Activated naive CD4-positive, alpha-beta T cell treated with anti-CD3 and anti-CD28 coated beads, Interleukin-2, amount 50 U/mL, for 72 hours (primary cell): ENCODE measurements at regions not wholly inside any gene's neighbourhood (a gene's known extent, or its start where the extent isn't known, plus 50 kb on each side); places are given as distances from the start of the nearest gene placed in this dataset.

ENCODE experiments used
- ATAC-seq, 2 donors: fragments of 150-1000 bp; cut with Tn5 transposase; 2 replicates each; pipeline ENCODE4 v1.10.0; 2021; ENCODE audit warnings: mild to moderate bottlenecking in 2 of 2, moderate library complexity in 2 of 2
- DNase-seq, 2 donors: peaks; one replicate each; pipeline ENCODE4 v3.0.0; 2021 to 2022; ENCODE audit warnings: low spot score in 2 of 2
- H3K27ac Mint-ChIP-seq, 2 donors: one replicate each; pipeline ENCODE4 v1.8.0; 2022; ENCODE audit warnings: mild to moderate bottlenecking in 2 of 2, mixed read lengths in 2 of 2
- H3K36me3 Mint-ChIP-seq, 2 donors: one replicate each; pipeline ENCODE4 v1.8.0; 2022; ENCODE audit warnings: mixed read lengths in 2 of 2
- H3K9me3 Mint-ChIP-seq, 2 donors: one replicate each; pipeline ENCODE4 v1.8.0; 2022; ENCODE audit warnings: mixed read lengths in 2 of 2

- peaks cover 0 to 5% of the 10 kb centered on the region in 2 donors for H3K9me3 Mint-ChIP-seq
- ATAC-seq (no peak), DNase-seq (no peak)
- H3K27ac Mint-ChIP-seq, result no peak overlapping the region
- no peaks in the 10 kb centered on the region for H3K36me3 Mint-ChIP-seq
These were observed 231.6 kb downstream of the TEX36 start for GRCh38 chr10:125451319-125451718.

- ATAC-seq (no peak), DNase-seq (no peak)
- H3K36me3 Mint-ChIP-seq, result no peaks in the 10 kb centered on the region
- H3K9me3 Mint-ChIP-seq, result peaks cover 0 to 5% of the 10 kb centered on the region in 2 donors
- H3K27ac Mint-ChIP-seq, result no peak overlapping the region
These were observed 232.7 kb downstream of the TEX36 start for GRCh38 chr10:125450218-125450617.

- ATAC-seq, result no peak
- H3K9me3 Mint-ChIP-seq, result peaks cover 0 to 5% of the 10 kb centered on the region in 2 donors
- H3K36me3 Mint-ChIP-seq, result no peaks in the 10 kb centered on the region
- DNase-seq, result no peak
- H3K27ac Mint-ChIP-seq, result no peak overlapping the region
These were observed 233.4 kb downstream of the TEX36 start for GRCh38 chr10:125449571-125449970.

GRCh38 chr10:125448596-125448995, 234.4 kb downstream of the TEX36 start:
- peaks cover 0 to 5% of the 10 kb centered on the region in 2 donors for H3K9me3 Mint-ChIP-seq
- DNase-seq (peak in 1 of 2 donors; percentile 12), ATAC-seq (no peak)
- no peaks in the 10 kb centered on the region for H3K36me3 Mint-ChIP-seq
- no peak overlapping the region for H3K27ac Mint-ChIP-seq

DNA sequence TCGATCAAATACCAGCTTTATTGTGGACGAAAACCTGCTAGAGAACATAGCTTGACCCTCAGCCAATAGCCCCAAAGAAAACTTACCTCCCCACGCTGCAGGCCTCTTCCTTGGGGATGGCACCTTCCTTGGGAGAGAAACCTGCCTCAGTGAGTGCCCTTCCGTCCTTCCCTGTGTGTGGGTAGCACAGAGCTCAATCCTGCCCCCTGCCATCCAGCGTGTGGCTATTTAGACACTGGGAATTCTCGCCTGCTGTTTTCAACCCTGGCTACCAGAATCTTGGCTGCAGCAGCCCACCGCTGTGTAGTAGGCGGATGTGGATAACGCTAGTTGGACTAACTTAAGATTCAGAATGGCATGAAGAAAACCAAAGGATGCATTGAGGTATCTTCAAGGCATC, 238.2 kb downstream of the TEX36 start:
- Mint-ChIP-seq H3K27ac (no peak overlapping the region), H3K9me3 (no peaks in the 10 kb centered on the region), H3K36me3 (no peaks in the 10 kb centered on the region)
- DNase-seq (no peak), ATAC-seq (no peak)

- ATAC-seq (no peak), DNase-seq (no peak)
- Mint-ChIP-seq H3K27ac (no peak overlapping the region), H3K9me3 (no peaks in the 10 kb centered on the region), H3K36me3 (no peaks in the 10 kb centered on the region)
These were observed 240.0 kb downstream of the TEX36 start for GRCh38 chr10:125442856-125443540.

DNA sequence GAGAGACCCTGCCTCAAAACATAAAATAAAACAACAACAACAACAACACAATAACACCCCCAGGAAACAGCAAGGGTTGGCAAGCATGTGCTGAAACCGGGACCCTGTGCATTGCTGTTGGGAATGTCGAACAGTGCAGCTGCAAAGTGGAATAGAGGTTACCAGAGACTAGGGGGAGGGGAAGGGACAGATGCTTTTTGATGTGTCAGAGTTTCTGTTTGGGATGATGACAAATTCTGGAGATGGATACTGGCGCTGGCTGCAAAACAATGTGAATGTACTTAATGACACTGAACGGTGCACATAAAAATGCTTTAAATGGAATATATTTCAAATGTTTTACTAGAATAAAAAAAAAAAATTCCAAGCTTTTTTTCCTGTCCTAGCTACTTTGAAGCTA, 241.8 kb downstream of the TEX36 start:
- Mint-ChIP-seq H3K27ac (no peak overlapping the region), H3K9me3 (peaks cover under 1 to 4% of the 10 kb centered on the region in 2 donors), H3K36me3 (no peaks in the 10 kb centered on the region)
- DNase-seq, result no peak
- ATAC-seq, result no peak

DNA sequence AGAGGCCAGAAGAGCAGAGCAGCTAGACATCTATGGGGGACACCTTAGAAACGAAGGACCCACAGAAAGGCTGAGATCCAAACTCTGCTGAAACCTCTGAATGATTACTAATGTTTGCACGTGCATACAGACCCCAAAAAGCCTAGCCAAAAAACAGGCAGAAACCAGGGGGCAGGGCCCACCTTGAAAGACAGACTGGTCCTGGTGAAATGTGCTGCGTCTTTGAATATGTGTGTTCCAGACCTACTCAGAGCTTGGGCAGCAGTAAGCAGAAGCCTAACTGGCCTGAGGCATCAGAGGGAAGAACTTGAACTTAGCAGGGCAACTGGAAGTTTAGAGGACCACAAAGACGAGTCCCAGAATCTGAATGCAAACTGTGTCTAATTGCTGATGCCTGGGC, 251.8 kb downstream of the TEX36 start:
- H3K36me3 Mint-ChIP-seq, result no peaks in the 10 kb centered on the region
- H3K27ac Mint-ChIP-seq, result no peak overlapping the region
- peaks cover 4 to 11% of the 10 kb centered on the region in 2 donors for H3K9me3 Mint-ChIP-seq
- DNase-seq (no peak), ATAC-seq (no peak)

GRCh38 chr10:125428054-125428453, 254.9 kb downstream of the TEX36 start:
- no peak for ATAC-seq
- H3K36me3 Mint-ChIP-seq, result no peaks in the 10 kb centered on the region
- DNase-seq, result no peak
- H3K27ac Mint-ChIP-seq, result no peak overlapping the region
- peaks cover 0 to 6% of the 10 kb centered on the region in 2 donors for H3K9me3 Mint-ChIP-seq

DNA sequence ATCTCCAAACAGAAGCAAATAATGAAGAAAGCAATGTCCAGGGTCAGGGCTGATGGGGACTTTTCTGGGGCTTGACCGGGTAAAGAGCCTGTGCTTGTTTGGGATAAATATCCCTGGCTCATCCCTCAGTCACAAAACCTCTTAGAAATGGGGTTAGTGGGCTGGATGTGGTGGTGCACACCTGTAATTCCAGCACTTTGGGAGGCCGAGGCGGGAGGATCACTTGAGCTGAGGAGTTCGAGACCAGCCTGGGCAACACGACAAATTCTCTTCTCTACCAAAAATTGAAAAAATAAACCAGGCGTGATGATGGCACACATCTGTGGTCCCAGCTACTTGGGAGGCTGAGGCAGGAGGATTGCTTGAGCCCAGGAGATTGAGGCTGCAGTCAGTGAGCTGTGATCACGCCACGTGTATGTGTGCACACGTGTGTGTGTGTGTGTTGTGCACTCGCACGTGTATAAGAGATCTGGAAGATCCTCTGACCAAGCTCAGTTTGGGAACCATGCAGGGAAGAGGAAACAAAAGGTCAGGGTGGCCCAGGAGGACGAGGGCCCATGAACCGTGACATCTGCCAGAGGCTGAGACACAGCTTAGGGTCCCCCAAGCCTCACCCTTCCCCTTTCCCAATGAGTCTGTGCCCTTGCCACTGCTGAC, 258.6 kb downstream of the TEX36 start:
- ATAC-seq, result no peak
- Mint-ChIP-seq H3K9me3 (peaks cover 0 to 6% of the 10 kb centered on the region in 2 donors), H3K36me3 (no peaks in the 10 kb centered on the region), H3K27ac (no peak overlapping the region)
- no peak for DNase-seq

DNA sequence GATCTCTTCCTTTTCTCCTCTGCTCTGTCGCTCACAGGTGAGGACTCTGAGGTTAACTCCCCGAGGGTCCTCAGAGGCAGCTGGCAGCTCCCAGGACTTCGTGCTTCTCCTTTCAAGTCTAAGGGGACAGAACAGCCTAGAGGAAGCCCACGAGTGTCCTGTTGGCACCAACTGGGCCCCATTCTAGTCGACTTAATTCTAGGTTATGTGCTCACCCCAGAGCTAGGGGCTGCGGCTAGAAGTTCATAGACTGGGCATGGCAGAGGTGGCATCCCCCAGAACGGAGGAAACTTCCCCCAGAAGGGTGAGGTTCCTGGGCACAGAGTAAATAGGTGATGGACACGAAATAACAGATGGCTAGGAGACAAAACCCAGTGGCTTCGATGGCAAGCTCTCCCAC, 259.4 kb downstream of the TEX36 start:
- Mint-ChIP-seq H3K36me3 (no peaks in the 10 kb centered on the region), H3K27ac (no peak overlapping the region), H3K9me3 (peaks cover 0 to 6% of the 10 kb centered on the region in 2 donors)
- no peak for DNase-seq
- ATAC-seq, result no peak

GRCh38 chr10:125419831-125420230, 259.5 kb upstream of the CTBP2 start:
- no peaks in the 10 kb centered on the region for H3K36me3 Mint-ChIP-seq
- peaks cover 0 to 6% of the 10 kb centered on the region in 2 donors for H3K9me3 Mint-ChIP-seq
- ATAC-seq (no peak), DNase-seq (no peak)
- H3K27ac Mint-ChIP-seq, result no peak overlapping the region

DNA sequence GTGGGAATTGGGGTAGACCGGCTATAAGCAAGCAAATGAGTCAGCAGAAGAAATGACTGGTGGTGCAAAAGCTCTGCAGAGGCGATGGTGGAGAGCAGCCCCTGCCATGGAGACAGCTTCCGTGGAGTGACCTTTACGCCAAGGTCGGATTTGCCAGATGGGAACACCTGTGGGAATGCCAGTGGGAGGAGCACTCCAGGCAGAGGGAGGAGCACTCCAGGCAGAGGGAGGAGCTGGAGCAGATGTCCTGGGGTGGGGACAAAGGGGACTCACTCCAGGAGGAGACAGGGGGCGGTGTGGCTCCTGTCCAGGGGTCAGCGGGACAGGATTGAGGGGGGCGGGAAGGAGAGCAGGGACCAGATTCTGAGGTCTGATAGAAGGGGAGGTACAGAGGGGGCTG, 258.8 kb upstream of the CTBP2 start:
- DNase-seq (no peak), ATAC-seq (no peak)
- Mint-ChIP-seq H3K9me3 (peaks cover 0 to 6% of the 10 kb centered on the region in 2 donors), H3K36me3 (no peaks in the 10 kb centered on the region), H3K27ac (no peak overlapping the region)

GRCh38 chr10:125417605-125418004, 257.2 kb upstream of the CTBP2 start:
- H3K9me3 Mint-ChIP-seq, result peaks cover 0 to 6% of the 10 kb centered on the region in 2 donors
- no peaks in the 10 kb centered on the region for H3K36me3 Mint-ChIP-seq
- H3K27ac Mint-ChIP-seq, result no peak overlapping the region
- DNase-seq (no peak), ATAC-seq (no peak)

DNA sequence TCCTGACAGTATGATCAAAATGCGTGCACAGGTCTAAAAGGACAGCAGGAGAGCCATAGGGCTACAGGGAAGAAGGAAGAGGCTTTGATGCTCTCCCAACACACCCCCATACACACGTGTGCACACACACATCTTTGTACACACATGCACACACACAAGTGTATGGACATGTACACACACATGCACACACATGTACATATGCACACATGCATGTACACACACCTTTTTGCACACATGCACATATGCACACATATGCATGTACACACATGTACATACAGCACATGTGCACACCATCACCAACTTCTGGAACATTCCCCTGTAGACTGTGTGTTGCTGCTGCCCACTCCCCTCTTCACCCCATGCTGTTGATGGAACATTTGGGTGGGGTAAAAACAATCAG, 255.6 kb upstream of the CTBP2 start:
- ATAC-seq, result no peak
- no peaks in the 10 kb centered on the region for H3K36me3 Mint-ChIP-seq
- no peak overlapping the region for H3K27ac Mint-ChIP-seq
- H3K9me3 Mint-ChIP-seq, result peaks cover 0 to 6% of the 10 kb centered on the region in 2 donors
- no peak for DNase-seq

GRCh38 chr10:125415006-125415633, 254.8 kb upstream of the CTBP2 start:
- DNase-seq, result no peak
- peaks cover 0 to 6% of the 10 kb centered on the region in 2 donors for H3K9me3 Mint-ChIP-seq
- H3K36me3 Mint-ChIP-seq, result no peaks in the 10 kb centered on the region
- ATAC-seq, result no peak
- H3K27ac Mint-ChIP-seq, result no peak overlapping the region

- Mint-ChIP-seq H3K27ac (no peak overlapping the region), H3K9me3 (peaks cover 0 to 6% of the 10 kb centered on the region in 2 donors), H3K36me3 (peaks cover 0 to under 1% of the 10 kb centered on the region in 2 donors)
- ATAC-seq (no peak), DNase-seq (no peak)
These were observed 251.4 kb upstream of the CTBP2 start for GRCh38 chr10:125411724-125412123.

DNA sequence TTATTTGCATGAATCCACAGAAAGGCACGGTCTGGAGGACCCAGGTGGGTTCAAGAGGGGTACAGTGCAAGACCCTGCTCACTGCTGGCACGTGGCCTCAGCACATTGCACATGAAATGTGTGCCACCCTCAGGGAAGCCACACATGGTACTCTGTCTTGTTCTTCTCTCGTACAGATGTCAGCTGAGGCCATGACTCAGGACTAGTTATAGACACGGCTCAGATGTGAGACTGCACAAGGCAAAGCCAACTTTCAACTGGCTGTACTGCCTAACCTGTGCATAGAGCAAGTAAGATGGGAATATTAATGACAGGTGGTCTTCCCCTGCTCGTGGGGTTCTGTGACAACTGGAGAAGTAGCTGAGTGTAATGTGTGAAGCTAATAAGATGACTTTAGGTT, 249.4 kb upstream of the CTBP2 start:
- Mint-ChIP-seq H3K27ac (no peak overlapping the region), H3K9me3 (peaks cover 10% of the 10 kb centered on the region in 2 donors), H3K36me3 (peaks cover 0 to 8% of the 10 kb centered on the region in 2 donors)
- DNase-seq (no peak), ATAC-seq (no peak)
